H9 (cell line): ENCODE measurements at regions not wholly inside any gene's neighbourhood (a gene's known extent, or its start where the extent isn't known, plus 50 kb on each side); places are given as distances from the start of the nearest gene placed in this dataset.

Experiments used
- DNase-seq: peaks from one replicate; pipeline ENCODE4 v3.0.0-alpha.2; 2017
- H2AFZ ChIP-seq: one replicate; pipeline ENCODE4 v1.6.1; 2013; ENCODE audit warnings: mild to moderate bottlenecking, low read length, control low read depth, moderate library complexity
- H2AK5ac ChIP-seq: 2 replicates; pipeline ENCODE4 v1.6.1; 2013; ENCODE audit warnings: low read length, control low read depth, mixed read lengths; ENCODE audit not compliant: insufficient read length
- H2BK120ac ChIP-seq: one replicate; pipeline ENCODE4 v1.6.1; 2013; ENCODE audit warnings: low read depth, mild to moderate bottlenecking, low read length, control low read depth, inconsistent platforms; ENCODE audit not compliant: poor library complexity, severe bottlenecking
- H2BK12ac ChIP-seq: 2 replicates; pipeline ENCODE4 v1.6.1; 2013; ENCODE audit warnings: low read length, control low read depth, mixed read lengths, low read depth; ENCODE audit not compliant: insufficient read length
- H2BK15ac ChIP-seq: 2 replicates; pipeline ENCODE4 v1.6.1; 2013; ENCODE audit warnings: low read depth, low read length, control low read depth
- H2BK20ac ChIP-seq: one replicate; pipeline ENCODE4 v1.6.1; 2013; ENCODE audit warnings: low read depth, mild to moderate bottlenecking, low read length, control low read depth, inconsistent platforms; ENCODE audit not compliant: poor library complexity, severe bottlenecking
- H2BK5ac ChIP-seq: 2 replicates; pipeline ENCODE4 v1.6.1; 2013; ENCODE audit warnings: low read length, control low read depth, mixed read lengths; ENCODE audit not compliant: insufficient read length
- H3K14ac ChIP-seq: 2 replicates; pipeline ENCODE4 v1.6.1; 2013; ENCODE audit warnings: low read length, control low read depth; ENCODE audit not compliant: insufficient read depth
- H3K18ac ChIP-seq: 2 replicates; pipeline ENCODE4 v1.6.1; 2013; ENCODE audit warnings: low read depth, mild to moderate bottlenecking, mixed read lengths, low read length, control low read depth; ENCODE audit not compliant: insufficient read length
- H3K23ac ChIP-seq: 2 replicates; pipeline ENCODE4 v1.6.1; 2013; ENCODE audit warnings: low read length, control low read depth, mixed read lengths, low read depth; ENCODE audit not compliant: insufficient read length
- H3K23me2 ChIP-seq: 2 replicates; pipeline ENCODE4 v1.6.1; 2013; ENCODE audit warnings: low read depth, mild to moderate bottlenecking, mixed read lengths, low read length, control low read depth; ENCODE audit not compliant: insufficient read length, poor library complexity, severe bottlenecking
- H3K27ac ChIP-seq: 2 replicates; pipeline ENCODE4 v1.5.1; 2013; ENCODE audit warnings: low read length, control low read depth, mixed read lengths, low read depth; ENCODE audit not compliant: insufficient read length
- H3K27me3 ChIP-seq: 2 replicates; pipeline ENCODE4 v1.6.1; 2013; ENCODE audit warnings: low read length, control low read depth, inconsistent platforms; ENCODE audit not compliant: insufficient read depth
- H3K4ac ChIP-seq: 2 replicates; pipeline ENCODE4 v1.6.1; 2013; ENCODE audit warnings: low read depth, mild to moderate bottlenecking, control low read depth, inconsistent platforms, low read length, moderate library complexity
- H3K4me1 ChIP-seq: 2 replicates; pipeline ENCODE4 v1.6.1; 2013; ENCODE audit warnings: low read length, control low read depth, inconsistent platforms; ENCODE audit not compliant: insufficient read depth
- H3K4me2 ChIP-seq: 2 replicates; pipeline ENCODE4 v1.6.1; 2013; ENCODE audit warnings: low read length, control low read depth, mixed read lengths; ENCODE audit not compliant: insufficient read length, insufficient read depth
- H3K56ac ChIP-seq: 2 replicates; pipeline ENCODE4 v1.6.1; 2013; ENCODE audit warnings: low read depth, mild to moderate bottlenecking, mixed read lengths, low read length, control low read depth; ENCODE audit not compliant: insufficient read length
- H3K79me1 ChIP-seq: 2 replicates; pipeline ENCODE4 v1.6.1; 2013; ENCODE audit warnings: low read depth, mild to moderate bottlenecking, moderate library complexity, low read length, control low read depth, inconsistent platforms; ENCODE audit not compliant: insufficient read depth, poor library complexity, severe bottlenecking
- H3K79me2 ChIP-seq: 2 replicates; pipeline ENCODE4 v1.6.1; 2013; ENCODE audit warnings: low read length, control low read depth, inconsistent platforms; ENCODE audit not compliant: insufficient read depth
- H3K9ac ChIP-seq: 2 replicates; pipeline ENCODE4 v1.6.1; 2013; ENCODE audit warnings: low read length, control low read depth, mixed read lengths; ENCODE audit not compliant: insufficient read length; ENCODE audit errors: extremely low read depth
- H3K9me3 ChIP-seq: one replicate; pipeline ENCODE4 v1.6.1; 2013; ENCODE audit warnings: low read depth, low read length, inconsistent platforms; ENCODE audit not compliant: control insufficient read depth
- H3T11ph ChIP-seq: one replicate; pipeline ENCODE4 v1.6.1; 2013; ENCODE audit warnings: mild to moderate bottlenecking, low read length, control low read depth, inconsistent platforms
- H4K20me1 ChIP-seq: one replicate; pipeline ENCODE4 v1.6.1; 2013; ENCODE audit not compliant: control insufficient read depth, insufficient read length, insufficient read depth
- H4K5ac ChIP-seq: 2 replicates; pipeline ENCODE4 v1.6.1; 2013; ENCODE audit warnings: low read depth, mild to moderate bottlenecking, mixed read lengths, low read length, control low read depth; ENCODE audit not compliant: insufficient read length
- H4K8ac ChIP-seq: replicated peaks from 2 replicates; pipeline ENCODE4 v1.6.1; 2013; ENCODE audit warnings: low read length, control low read depth, mixed read lengths, low read depth; ENCODE audit not compliant: insufficient read length
- H4K91ac ChIP-seq: 2 replicates; pipeline ENCODE4 v1.6.1; 2013; ENCODE audit warnings: low read depth, mild to moderate bottlenecking, moderate library complexity, mixed read lengths, low read length, control low read depth; ENCODE audit not compliant: insufficient read length
- H3K27ac Mint-ChIP-seq, 3 experiments: 2 replicates in 2 of 3; 3 replicates in 1 of 3; pipeline ENCODE4 v1.8.0; 2020 to 2021; ENCODE audit warnings: mixed read lengths in 3 of 3, mild to moderate bottlenecking in 1 of 3, moderate library complexity in 1 of 3
- H3K27me3 Mint-ChIP-seq: 2 replicates; pipeline ENCODE4 v1.8.0; 2021; ENCODE audit warnings: low read depth, mild to moderate bottlenecking, moderate library complexity, mixed read lengths
- H3K36me3 Mint-ChIP-seq, 3 experiments: 2 replicates in 2 of 3; 3 replicates in 1 of 3; pipeline ENCODE4 v1.8.0; 2020 to 2021; ENCODE audit warnings: low read depth in 3 of 3, mixed read lengths in 3 of 3; ENCODE audit not compliant: insufficient read depth in 1 of 3
- H3K4me1 Mint-ChIP-seq, 2 experiments: 2 replicates each; pipeline ENCODE4 v1.8.0; 2020; ENCODE audit warnings: mixed read lengths in 2 of 2
- H3K4me3 Mint-ChIP-seq, 2 experiments: 2 replicates in 1 of 2; 3 replicates in 1 of 2; pipeline ENCODE4 v1.8.0; 2020 to 2021; ENCODE audit warnings: mild to moderate bottlenecking in 2 of 2, mixed read lengths in 2 of 2, moderate library complexity in 1 of 2
- H3K9me3 Mint-ChIP-seq, 2 experiments: 2 replicates in 1 of 2; 3 replicates in 1 of 2; pipeline ENCODE4 v1.8.0; 2020; ENCODE audit warnings: mild to moderate bottlenecking in 2 of 2, mixed read lengths in 2 of 2, moderate library complexity in 1 of 2
- WGBS: extraction: QIAGEN DNeasy Blood & Tissue Kit; methylation state at CpG from one replicate; pipeline ENCODE4 v1.1.7; 2013; ENCODE audit warnings: missing lambda C conversion rate, low lambda C conversion rate, mixed read lengths; ENCODE audit not compliant: insufficient read length; ENCODE audit errors: extremely low coverage; 5-methylcytosine and 5-hydroxymethylcytosine counted together
- TF ChIP-seq, protein P1 (sequence below): fragments of 200-600 bp; sonication (generic); conservative IDR thresholded peaks from 3 replicates; pipeline ENCODE4 v1.8.0; 2021; ENCODE audit warnings: antibody characterized with exemption, mild to moderate bottlenecking

DNA sequence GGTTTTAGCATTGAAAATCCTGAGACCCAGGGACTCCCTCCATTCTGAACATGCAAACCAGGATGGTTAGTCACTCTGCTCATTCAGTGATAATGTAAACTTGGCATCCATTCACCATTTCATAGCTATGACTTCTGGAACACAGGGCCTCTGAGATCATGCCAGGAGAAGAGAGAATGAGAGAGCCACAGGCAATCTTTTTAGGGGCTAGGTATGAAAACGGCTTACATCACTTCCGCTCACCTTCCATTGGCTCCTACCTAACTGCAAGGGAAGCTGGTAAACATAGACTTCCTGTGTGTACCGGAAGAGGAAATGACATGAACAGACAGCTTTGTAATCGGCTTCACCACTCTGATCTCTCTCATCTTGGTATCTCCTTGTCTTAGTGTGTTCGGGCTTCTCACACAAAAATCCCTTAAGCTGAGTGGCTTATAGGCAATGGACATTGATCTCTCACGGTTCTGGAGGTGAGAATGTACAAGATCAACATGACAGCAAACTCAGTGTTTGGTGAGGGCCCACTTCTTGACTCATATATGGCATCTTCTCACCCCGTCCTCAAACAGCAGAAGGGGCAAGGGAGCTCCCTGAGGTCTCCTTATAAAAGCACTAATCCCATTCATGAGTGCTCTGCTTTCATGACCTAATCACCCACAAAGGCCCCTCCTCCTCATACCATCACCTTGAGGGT lies 465.9 kb upstream of the TBX3 start:
- H3K23me2 ChIP-seq, result no peaks in the 10 kb centered on the region
- H3K9me3 Mint-ChIP-seq, result no peaks in the 10 kb centered on the region
- H3K27ac Mint-ChIP-seq, result no peak overlapping the region
- no peak overlapping the region for H3K4ac ChIP-seq
- H2BK20ac ChIP-seq, result no peak overlapping the region
- no peaks in the 10 kb centered on the region for H3K9me3 ChIP-seq
- H4K8ac ChIP-seq, result no peak overlapping the region
- no peaks in the 10 kb centered on the region for H3K36me3 Mint-ChIP-seq
- no peak overlapping the region for H2BK12ac ChIP-seq
- WGBS, result no CpG with 5 or more reads among the region's 7 CpGs
- H3K4me3 Mint-ChIP-seq, result no peak overlapping the region
- no peak overlapping the region for H3K9ac ChIP-seq
- no peak overlapping the region for H3T11ph ChIP-seq
- H3K27me3 ChIP-seq, result no peaks in the 10 kb centered on the region
- H3K79me1 ChIP-seq, result no peaks in the 10 kb centered on the region
- H4K5ac ChIP-seq, result no peak overlapping the region
- H2BK15ac ChIP-seq, result no peak overlapping the region
- no peak overlapping the region for H2AK5ac ChIP-seq
- no peak overlapping the region for H2BK5ac ChIP-seq
- H2AFZ ChIP-seq, result no peak overlapping the region
- DNase-seq, result no peak
- H3K14ac ChIP-seq, result no peak overlapping the region
- no peaks in the 10 kb centered on the region for H3K79me2 ChIP-seq
- H3K4me1 Mint-ChIP-seq, result peaks cover 13 to 14% of the 10 kb centered on the region in 2 experiments
- H2BK120ac ChIP-seq, result no peak overlapping the region
- no peak overlapping the region for H3K4me2 ChIP-seq
- peaks cover 5% of the 10 kb centered on the region for H3K27me3 Mint-ChIP-seq
- peaks cover 7% of the 10 kb centered on the region; the same call in 1 of the 2 replicates for H3K4me1 ChIP-seq
- H3K27ac ChIP-seq, result no peak overlapping the region
- no peak overlapping the region for H4K91ac ChIP-seq
- TF ChIP-seq, protein P1, sequence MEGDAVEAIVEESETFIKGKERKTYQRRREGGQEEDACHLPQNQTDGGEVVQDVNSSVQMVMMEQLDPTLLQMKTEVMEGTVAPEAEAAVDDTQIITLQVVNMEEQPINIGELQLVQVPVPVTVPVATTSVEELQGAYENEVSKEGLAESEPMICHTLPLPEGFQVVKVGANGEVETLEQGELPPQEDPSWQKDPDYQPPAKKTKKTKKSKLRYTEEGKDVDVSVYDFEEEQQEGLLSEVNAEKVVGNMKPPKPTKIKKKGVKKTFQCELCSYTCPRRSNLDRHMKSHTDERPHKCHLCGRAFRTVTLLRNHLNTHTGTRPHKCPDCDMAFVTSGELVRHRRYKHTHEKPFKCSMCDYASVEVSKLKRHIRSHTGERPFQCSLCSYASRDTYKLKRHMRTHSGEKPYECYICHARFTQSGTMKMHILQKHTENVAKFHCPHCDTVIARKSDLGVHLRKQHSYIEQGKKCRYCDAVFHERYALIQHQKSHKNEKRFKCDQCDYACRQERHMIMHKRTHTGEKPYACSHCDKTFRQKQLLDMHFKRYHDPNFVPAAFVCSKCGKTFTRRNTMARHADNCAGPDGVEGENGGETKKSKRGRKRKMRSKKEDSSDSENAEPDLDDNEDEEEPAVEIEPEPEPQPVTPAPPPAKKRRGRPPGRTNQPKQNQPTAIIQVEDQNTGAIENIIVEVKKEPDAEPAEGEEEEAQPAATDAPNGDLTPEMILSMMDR, result no peak
- H3K56ac ChIP-seq, result no peak overlapping the region
- no peak overlapping the region for H3K18ac ChIP-seq
- H4K20me1 ChIP-seq, result no peaks in the 10 kb centered on the region
- no peak overlapping the region for H3K23ac ChIP-seq
